NCI-H1930 (cell line): ENCODE measurements at regions not wholly inside any gene's neighbourhood (a gene's known extent, or its start where the extent isn't known, plus 50 kb on each side); places are given as distances from the start of the nearest gene placed in this dataset.

Experiments
- DNase-seq, 2 experiments: peaks; one replicate each; lab custom pipeline; 2025; lab: John Stamatoyannopoulos, UW

- no peak for DNase-seq
Measured at GRCh38 chr6:20313051-20313450, 88.6 kb upstream of the E2F3 start.

GRCh38 chr6:20313960-20314530 is 87.6 kb upstream of the E2F3 start:
- DNase-seq: no peak

GRCh38 chr6:20314866-20315845 is 86.5 kb upstream of the E2F3 start:
- DNase-seq: no peak

- DNase-seq: no peak
Measured at GRCh38 chr6:20317430-20317829, 84.2 kb upstream of the E2F3 start.

- no peak for DNase-seq
Measured at GRCh38 chr6:20318851-20319387, 82.8 kb upstream of the E2F3 start.

GRCh38 chr6:20319520-20320357 is 81.9 kb upstream of the E2F3 start:
- no peak for DNase-seq

GRCh38 chr6:20325641-20326421 is 75.8 kb upstream of the E2F3 start:
- no peak for DNase-seq

- DNase-seq: no peak
Measured at GRCh38 chr6:20326422-20326728, 75.3 kb upstream of the E2F3 start.

GRCh38 chr6:20327141-20327540 is 74.5 kb upstream of the E2F3 start:
- no peak for DNase-seq

GRCh38 chr6:20328266-20328923 is 73.3 kb upstream of the E2F3 start:
- no peak for DNase-seq

- DNase-seq: no peak
Measured at GRCh38 chr6:20328924-20329300, 72.8 kb upstream of the E2F3 start.

- DNase-seq: no peak
Measured at GRCh38 chr6:20331042-20331441, 70.6 kb upstream of the E2F3 start.

- no peak for DNase-seq
Measured at GRCh38 chr6:20331625-20332024, 70.1 kb upstream of the E2F3 start.

- DNase-seq: no peak
Measured at GRCh38 chr6:20332441-20333006, 69.2 kb upstream of the E2F3 start.

- no peak for DNase-seq
Measured at GRCh38 chr6:20333721-20334269, 67.9 kb upstream of the E2F3 start.

GRCh38 chr6:20334334-20334733 is 67.3 kb upstream of the E2F3 start:
- no peak for DNase-seq

GRCh38 chr6:20334962-20335361 is 66.7 kb upstream of the E2F3 start:
- no peak for DNase-seq

- no peak for DNase-seq
Measured at GRCh38 chr6:20335872-20336271, 65.8 kb upstream of the E2F3 start.

- DNase-seq: no peak
Measured at GRCh38 chr6:20338156-20338555, 63.5 kb upstream of the E2F3 start.

GRCh38 chr6:20340068-20340848 is 61.4 kb upstream of the E2F3 start:
- DNase-seq: no peak
